Chondrocyte (in vitro differentiated cells): ENCODE measurements at regions not wholly inside any gene's neighbourhood (a gene's known extent, or its start where the extent isn't known, plus 50 kb on each side); places are given as distances from the start of the nearest gene placed in this dataset.

Source experiments
- DNase-seq: peaks from one replicate; pipeline ENCODE4 v3.0.0; 2021; ENCODE audit warnings: mixed read lengths, low spot score
- H3K27ac Mint-ChIP-seq: one replicate; pipeline ENCODE4 v1.8.0; 2021; ENCODE audit warnings: mild to moderate bottlenecking, moderate library complexity, mixed read lengths; ENCODE audit not compliant: unreplicated experiment
- H3K27me3 Mint-ChIP-seq: 2 replicates; pipeline ENCODE4 v1.8.0; 2021; ENCODE audit warnings: low read depth, mixed read lengths
- H3K36me3 Mint-ChIP-seq: 2 replicates; pipeline ENCODE4 v1.8.0; 2021; ENCODE audit warnings: low read depth, mixed read lengths
- H3K4me1 Mint-ChIP-seq: 2 replicates; pipeline ENCODE4 v1.8.0; 2021; ENCODE audit warnings: low read depth, mild to moderate bottlenecking, mixed read lengths
- H3K4me3 Mint-ChIP-seq: one replicate; pipeline ENCODE4 v1.8.0; 2021; ENCODE audit warnings: mild to moderate bottlenecking, moderate library complexity, mixed read lengths; ENCODE audit not compliant: unreplicated experiment
- H3K9me3 Mint-ChIP-seq: 2 replicates; pipeline ENCODE4 v1.8.0; 2021; ENCODE audit warnings: low read depth, mixed read lengths
- TF ChIP-seq, protein P1 (sequence below): fragments of 200-600 bp; sonication (generic); IDR thresholded peaks from 2 replicates; pipeline ENCODE4 v1.5.0; 2021; ENCODE audit warnings: antibody characterized with exemption, mild to moderate bottlenecking, moderate library complexity

DNA sequence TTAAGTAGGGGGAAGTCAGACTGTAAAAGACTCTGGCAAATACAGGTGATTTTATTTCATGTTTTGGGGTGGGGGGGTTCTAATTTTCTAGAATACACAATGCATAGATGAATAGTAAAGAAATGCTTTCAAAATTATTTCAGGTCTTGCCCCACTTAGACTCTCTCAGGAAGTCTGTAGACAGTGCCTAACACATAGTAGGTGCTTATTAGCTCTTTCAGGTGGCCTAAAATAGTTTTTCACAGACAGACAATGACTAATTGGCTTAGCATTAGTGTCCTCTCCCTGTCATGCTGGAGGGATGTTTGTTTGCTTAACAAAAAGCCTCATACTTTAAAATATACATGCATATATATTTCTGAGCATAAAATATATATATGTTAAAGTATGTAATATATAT lies 366.0 kb downstream of the SOX9 start:
- Mint-ChIP-seq H3K36me3 (no peaks in the 10 kb centered on the region), H3K9me3 (peaks cover 11% of the 10 kb centered on the region), H3K4me3 (no peak overlapping the region), H3K27ac (no peak overlapping the region), H3K4me1 (no peaks in the 10 kb centered on the region), H3K27me3 (no peaks in the 10 kb centered on the region)
- no peak for DNase-seq
- TF ChIP-seq, protein P1, sequence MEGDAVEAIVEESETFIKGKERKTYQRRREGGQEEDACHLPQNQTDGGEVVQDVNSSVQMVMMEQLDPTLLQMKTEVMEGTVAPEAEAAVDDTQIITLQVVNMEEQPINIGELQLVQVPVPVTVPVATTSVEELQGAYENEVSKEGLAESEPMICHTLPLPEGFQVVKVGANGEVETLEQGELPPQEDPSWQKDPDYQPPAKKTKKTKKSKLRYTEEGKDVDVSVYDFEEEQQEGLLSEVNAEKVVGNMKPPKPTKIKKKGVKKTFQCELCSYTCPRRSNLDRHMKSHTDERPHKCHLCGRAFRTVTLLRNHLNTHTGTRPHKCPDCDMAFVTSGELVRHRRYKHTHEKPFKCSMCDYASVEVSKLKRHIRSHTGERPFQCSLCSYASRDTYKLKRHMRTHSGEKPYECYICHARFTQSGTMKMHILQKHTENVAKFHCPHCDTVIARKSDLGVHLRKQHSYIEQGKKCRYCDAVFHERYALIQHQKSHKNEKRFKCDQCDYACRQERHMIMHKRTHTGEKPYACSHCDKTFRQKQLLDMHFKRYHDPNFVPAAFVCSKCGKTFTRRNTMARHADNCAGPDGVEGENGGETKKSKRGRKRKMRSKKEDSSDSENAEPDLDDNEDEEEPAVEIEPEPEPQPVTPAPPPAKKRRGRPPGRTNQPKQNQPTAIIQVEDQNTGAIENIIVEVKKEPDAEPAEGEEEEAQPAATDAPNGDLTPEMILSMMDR = no peak

DNA sequence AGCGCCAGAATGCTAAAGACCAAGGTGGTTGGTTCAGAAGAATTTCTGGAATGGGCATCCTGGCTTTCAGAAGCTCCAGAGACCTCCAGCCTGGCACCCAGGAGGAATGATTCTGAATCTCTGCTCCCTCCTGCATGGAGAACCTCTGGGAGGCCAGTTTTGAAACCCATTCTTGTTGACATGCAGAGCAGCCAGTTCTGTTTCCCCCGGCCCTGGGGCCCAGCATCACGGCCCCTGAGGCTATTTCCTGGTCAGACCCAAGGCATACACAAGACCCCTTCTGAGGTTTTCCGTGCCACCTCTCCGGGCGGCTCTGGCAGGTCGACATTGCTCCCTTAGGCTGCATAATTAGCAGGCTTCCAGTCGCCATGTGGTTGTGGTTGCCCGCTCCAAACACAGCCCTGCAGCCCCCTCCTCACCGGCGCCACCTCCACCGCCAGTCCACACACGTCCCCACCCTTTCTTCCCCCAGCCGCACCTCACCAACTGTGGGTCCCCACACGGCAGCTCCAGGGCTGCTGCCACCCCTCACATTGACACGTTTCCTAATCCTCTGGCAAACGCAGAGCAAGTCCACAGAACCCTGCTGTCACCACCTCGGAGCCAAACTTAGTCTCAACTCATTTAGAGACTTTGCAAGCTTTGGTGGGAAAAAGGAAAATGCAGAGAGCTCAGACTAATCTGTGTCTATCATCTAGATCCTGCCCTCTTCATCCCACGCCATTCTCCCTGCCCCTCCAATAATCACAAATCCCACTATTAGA lies 367.1 kb downstream of the SOX9 start:
- Mint-ChIP-seq H3K9me3 (peaks cover 11% of the 10 kb centered on the region), H3K36me3 (no peaks in the 10 kb centered on the region), H3K27ac (no peak overlapping the region), H3K4me1 (no peaks in the 10 kb centered on the region), H3K27me3 (no peaks in the 10 kb centered on the region), H3K4me3 (no peak overlapping the region)
- DNase-seq = no peak
- TF ChIP-seq, protein P1 = no peak

DNA sequence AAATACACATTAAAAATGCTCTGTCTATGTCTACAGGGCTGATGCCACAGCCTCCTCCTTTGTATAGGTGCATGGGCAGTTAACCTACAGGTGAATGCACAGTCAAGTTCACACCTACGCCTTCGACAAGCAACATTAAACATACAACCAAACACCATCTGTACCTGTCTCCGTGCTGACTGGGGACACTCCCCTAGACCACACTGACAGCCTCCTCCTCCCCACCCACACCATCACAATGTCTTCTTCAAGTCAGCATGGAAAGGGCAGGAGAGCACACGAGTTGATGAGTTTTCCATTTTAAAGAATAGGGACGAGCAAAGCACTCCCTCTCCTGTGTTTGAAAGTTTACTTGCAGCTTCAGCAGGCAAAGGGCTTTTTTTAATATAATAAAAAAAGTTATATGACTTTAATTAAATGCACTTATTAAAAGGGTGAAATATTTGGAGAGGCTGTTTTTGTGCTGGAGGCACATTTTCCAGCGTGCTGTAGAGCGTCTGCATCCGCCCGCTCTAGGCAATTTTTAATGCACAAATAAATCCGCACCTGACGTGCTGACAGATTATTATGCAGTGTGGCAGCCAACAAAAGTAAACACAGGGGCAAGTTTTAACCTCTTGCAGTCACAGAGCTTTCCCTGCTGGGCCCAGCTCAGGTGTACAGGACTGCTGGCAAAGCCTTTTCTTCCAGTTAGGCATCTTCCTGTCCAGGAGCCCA lies 367.9 kb downstream of the SOX9 start:
- TF ChIP-seq, protein P1 = no peak
- H3K9me3 Mint-ChIP-seq = peaks cover 11% of the 10 kb centered on the region
- no peak overlapping the region for H3K4me3 Mint-ChIP-seq
- DNase-seq = no peak
- H3K27me3 Mint-ChIP-seq = no peaks in the 10 kb centered on the region
- no peaks in the 10 kb centered on the region for H3K4me1 Mint-ChIP-seq
- H3K27ac Mint-ChIP-seq = no peak overlapping the region
- H3K36me3 Mint-ChIP-seq = no peaks in the 10 kb centered on the region

DNA sequence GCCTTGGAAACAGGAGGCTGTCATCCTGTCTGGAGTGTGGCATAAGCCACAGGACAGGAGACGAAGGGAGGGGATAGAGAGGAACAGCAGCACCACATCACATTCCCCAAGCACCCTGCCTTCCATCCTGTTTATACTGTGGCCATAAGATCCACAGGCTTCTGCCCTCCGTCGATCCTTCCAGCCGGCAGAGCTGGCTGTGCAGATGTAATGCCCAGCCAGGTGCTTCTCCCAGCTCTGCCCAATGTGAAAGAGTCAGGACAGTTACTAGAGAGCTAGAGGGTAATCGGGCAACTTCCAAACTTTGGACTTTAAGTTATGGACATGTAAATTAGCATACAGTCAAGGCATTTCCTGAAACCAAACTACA lies 368.4 kb downstream of the SOX9 start:
- no peak overlapping the region for H3K27ac Mint-ChIP-seq
- no peak for DNase-seq

DNA sequence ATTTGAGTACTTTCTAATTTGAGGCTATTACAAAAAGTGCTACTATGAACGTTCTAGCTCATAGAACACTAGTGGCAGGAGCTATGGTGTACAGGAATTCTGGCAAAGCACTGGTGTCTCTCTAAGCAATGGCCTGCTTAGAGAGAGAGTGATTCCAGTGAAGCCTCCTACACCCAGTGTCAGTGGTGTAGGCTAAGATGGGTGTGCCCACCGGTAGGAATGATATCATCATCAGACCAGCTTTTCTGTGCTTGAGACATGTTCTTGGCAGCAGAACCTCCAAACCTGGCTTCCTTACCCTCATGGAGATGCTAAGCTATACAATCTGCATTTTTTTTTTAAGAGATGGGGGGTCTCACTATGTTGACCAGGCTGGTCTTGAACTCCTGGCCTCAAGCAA lies 370.3 kb downstream of the SOX9 start:
- Mint-ChIP-seq H3K27me3 (no peaks in the 10 kb centered on the region), H3K36me3 (peaks cover 1% of the 10 kb centered on the region), H3K4me1 (no peaks in the 10 kb centered on the region), H3K9me3 (peaks cover 11% of the 10 kb centered on the region), H3K27ac (no peak overlapping the region), H3K4me3 (no peak overlapping the region)
- no peak for DNase-seq
- TF ChIP-seq, protein P1 = no peak

More for the DNA sequence above, 368.4 kb downstream of the SOX9 start:
- H3K36me3 Mint-ChIP-seq = peaks cover 1% of the 10 kb centered on the region
- H3K27me3 Mint-ChIP-seq = no peaks in the 10 kb centered on the region
- no peaks in the 10 kb centered on the region for H3K4me1 Mint-ChIP-seq
- TF ChIP-seq, protein P1 = no peak
- H3K4me3 Mint-ChIP-seq = no peak overlapping the region
- peaks cover 11% of the 10 kb centered on the region for H3K9me3 Mint-ChIP-seq
